GM20431 (cell line): ENCODE measurements at regions not wholly inside any gene's neighbourhood (a gene's known extent, or its start where the extent isn't known, plus 50 kb on each side); places are given as distances from the start of the nearest gene placed in this dataset.

ENCODE experiments used
- in situ Hi-C: fragments of 300-500 bp; cut with MseI, MboI; formaldehyde crosslinking; loops from one replicate; pipeline ENCODE4 v1.15.0; 2020; ENCODE audit warnings: low sequenced_read_pairs; ENCODE audit not compliant: unreplicated experiment

GRCh38 chr6:145034664-145035063 lies 700.7 kb downstream of the EPM2A start:
- in situ Hi-C loops: no loop called here

- in situ Hi-C loops: no loop called here
Observed at GRCh38 chr6:145036236-145036635, 699.1 kb downstream of the EPM2A start.

GRCh38 chr6:145036848-145037567 lies 698.3 kb downstream of the EPM2A start:
- in situ Hi-C loops: no loop called here

GRCh38 chr6:145042559-145042958 lies 692.8 kb downstream of the EPM2A start:
- in situ Hi-C loops: no loop called here

- in situ Hi-C loops: no loop called here
Observed at GRCh38 chr6:145043926-145044500, 691.3 kb downstream of the EPM2A start.

GRCh38 chr6:145044641-145045246 lies 690.6 kb downstream of the EPM2A start:
- in situ Hi-C loops: no loop called here

GRCh38 chr6:145045582-145045981 lies 689.7 kb downstream of the EPM2A start:
- in situ Hi-C loops: no loop called here

- in situ Hi-C loops: no loop called here
Observed at GRCh38 chr6:145047891-145048290, 687.4 kb downstream of the EPM2A start.

GRCh38 chr6:145051661-145052060 lies 683.7 kb downstream of the EPM2A start:
- in situ Hi-C loops: no loop called here

- in situ Hi-C loops: no loop called here
Observed at GRCh38 chr6:145055567-145055966, 679.8 kb downstream of the EPM2A start.

- in situ Hi-C loops: no loop called here
Observed at GRCh38 chr6:145060714-145061113, 674.6 kb downstream of the EPM2A start.

- in situ Hi-C loops: no loop called here
Observed at GRCh38 chr6:145063091-145063490, 672.2 kb downstream of the EPM2A start.

GRCh38 chr6:145067430-145067829 lies 667.9 kb downstream of the EPM2A start:
- in situ Hi-C loops: no loop called here

GRCh38 chr6:145068577-145068976 lies 666.7 kb downstream of the EPM2A start:
- in situ Hi-C loops: no loop called here

GRCh38 chr6:145069966-145070365 lies 665.4 kb downstream of the EPM2A start:
- in situ Hi-C loops: no loop called here

GRCh38 chr6:145070791-145071190 lies 664.5 kb downstream of the EPM2A start:
- in situ Hi-C loops: no loop called here

- in situ Hi-C loops: no loop called here
Observed at GRCh38 chr6:145071836-145072235, 663.5 kb downstream of the EPM2A start.

GRCh38 chr6:145073811-145074210 lies 661.5 kb downstream of the EPM2A start:
- in situ Hi-C loops: no loop called here

- in situ Hi-C loops: no loop called here
Observed at GRCh38 chr6:145074805-145075204, 660.5 kb downstream of the EPM2A start.

- in situ Hi-C loops: no loop called here
Observed at GRCh38 chr6:145075425-145075824, 659.9 kb downstream of the EPM2A start.

- in situ Hi-C loops: no loop called here
Observed at GRCh38 chr6:145076115-145076841, 659.0 kb downstream of the EPM2A start.
